ENCODE measurements at regions not wholly inside any gene's neighbourhood (a gene's known extent, or its start where the extent isn't known, plus 50 kb on each side); places are given as distances from the start of the nearest gene placed in this dataset.

DNA sequence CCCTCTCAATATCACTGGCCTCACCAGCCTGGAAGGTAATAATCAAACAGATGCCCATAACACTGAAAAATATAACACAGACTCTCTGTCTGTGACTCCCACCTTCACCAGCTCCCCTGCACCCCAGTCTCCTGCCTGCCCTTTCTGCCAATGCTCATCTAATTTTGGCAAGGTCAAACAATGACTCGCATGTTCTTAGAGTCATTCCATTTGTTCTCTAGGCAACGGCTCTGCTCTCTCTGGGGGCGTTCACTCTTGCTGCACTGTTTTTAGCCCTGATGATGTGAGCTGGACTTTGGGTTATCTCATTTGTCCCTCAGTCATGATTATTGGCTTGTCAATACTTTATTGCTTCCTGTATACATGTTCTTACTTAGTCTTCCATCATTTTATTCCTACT is 691.8 kb downstream of the FLRT2 start:
- POLR2A ChIA-PET: no interaction called here
- Histone ChIP-seq H3K4me3 (ENCODE audit: control insufficient read depth in 1 of 7, extremely low read depth in 1 of 7, insufficient read depth in 4 of 7, low read depth in 2 of 7, low read length in 6 of 7) (no peak overlapping the region), H3K27me3 (replicated peaks in 2 of 5; ENCODE audit: control insufficient read depth in 4 of 5, insufficient read depth in 5 of 5, low read length in 4 of 5) (no peaks in the 10 kb centered on the region), H3K27ac (ENCODE audit: insufficient read depth in 1 of 2, low read depth in 1 of 2, low read length in 2 of 2, poor library complexity in 1 of 2, severe bottlenecking in 2 of 2) (no peak overlapping the region), H3K9me3 (ENCODE audit: control extremely low read depth in 1 of 5, control insufficient read depth in 4 of 5, insufficient read depth in 2 of 5, low read depth in 1 of 5, low read length in 4 of 5) (no peaks in the 10 kb centered on the region), H3K36me3 (ENCODE audit: control insufficient read depth in 4 of 4, insufficient read depth in 4 of 4, low read length in 3 of 4) (no peaks in the 10 kb centered on the region), H3K4me1 (ENCODE audit: control extremely low read depth in 1 of 4, control insufficient read depth in 4 of 4, insufficient read depth in 4 of 4, low read length in 3 of 4) (peaks cover 0 to 21% (median 2%) of the 10 kb centered on the region in 4 experiments)
- no peak for DNase-seq
- WGBS (ENCODE audit: insufficient coverage): 82% methylated on average over 3 of the region's 3 CpGs
- CTCF ChIA-PET: interaction anchor here (2.1 kb wide), 1 partner anchor 9 kb away, joined by 6 read pairs; no protein-coding TSS in a partner anchor

DNA sequence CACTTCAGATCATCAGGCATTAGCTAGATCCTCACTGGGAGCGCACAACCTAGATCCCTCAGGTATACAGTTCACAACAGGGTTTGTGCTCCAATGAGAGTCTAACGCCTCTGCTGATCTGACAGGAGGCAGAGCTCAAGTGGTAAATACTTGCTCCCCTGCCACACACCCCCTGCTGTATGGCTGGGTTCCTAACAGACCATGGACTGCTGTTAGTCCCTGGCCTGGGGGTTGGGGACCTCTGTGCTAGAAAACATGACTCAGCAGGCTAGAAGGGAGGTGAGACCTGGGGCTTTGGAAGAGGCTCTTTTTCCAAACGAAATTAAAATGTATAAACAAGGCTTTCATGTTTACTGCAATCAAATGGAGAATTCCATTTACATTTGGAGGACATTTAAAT is 691.1 kb downstream of the FLRT2 start:
- 94% methylated on average over 2 of the region's 3 CpGs for WGBS (ENCODE audit: insufficient coverage)

DNA sequence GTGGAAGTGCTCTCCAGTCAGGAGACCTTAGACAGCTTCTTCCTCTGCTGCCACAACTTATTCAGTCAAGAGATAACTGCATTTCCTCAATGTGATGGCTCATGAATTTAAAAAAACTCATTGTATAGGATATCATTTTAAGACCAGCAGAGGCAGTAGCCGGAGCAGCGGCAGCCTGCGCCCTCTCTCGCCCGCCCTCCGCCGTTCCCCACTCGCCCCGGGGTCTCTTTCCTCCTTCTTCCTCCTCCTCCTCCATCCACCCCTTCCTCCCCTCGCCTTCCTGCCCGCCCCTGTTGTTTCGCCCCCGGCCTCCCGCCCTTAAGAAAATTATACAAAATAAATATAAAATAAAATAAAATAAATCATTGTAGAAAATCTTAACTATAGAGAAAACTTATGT is 687.6 kb downstream of the FLRT2 start:
- Histone ChIP-seq H3K27me3 (replicated peaks in 2 of 5; ENCODE audit: control insufficient read depth in 4 of 5, insufficient read depth in 5 of 5, low read length in 4 of 5) (no peaks in the 10 kb centered on the region), H3K27ac (ENCODE audit: insufficient read depth in 1 of 2, low read depth in 1 of 2, low read length in 2 of 2, poor library complexity in 1 of 2, severe bottlenecking in 2 of 2) (no peak overlapping the region), H3K9me3 (ENCODE audit: control extremely low read depth in 1 of 5, control insufficient read depth in 4 of 5, insufficient read depth in 2 of 5, low read depth in 1 of 5, low read length in 4 of 5) (no peaks in the 10 kb centered on the region), H3K4me3 (ENCODE audit: control insufficient read depth in 1 of 7, extremely low read depth in 1 of 7, insufficient read depth in 4 of 7, low read depth in 2 of 7, low read length in 6 of 7) (no peak overlapping the region), H3K36me3 (ENCODE audit: control insufficient read depth in 4 of 4, insufficient read depth in 4 of 4, low read length in 3 of 4) (no peaks in the 10 kb centered on the region), H3K4me1 (ENCODE audit: control extremely low read depth in 1 of 4, control insufficient read depth in 4 of 4, insufficient read depth in 4 of 4, low read length in 3 of 4) (peaks cover 0 to 11% (median 0%) of the 10 kb centered on the region in 4 experiments)
- DNase-seq: no peak
- POLR2A ChIA-PET: no interaction called here
- CTCF ChIA-PET: no interaction called here
- WGBS (ENCODE audit: insufficient coverage): 89% methylated on average over 6 of the region's 14 CpGs

More for the DNA sequence above, 691.1 kb downstream of the FLRT2 start:
- Histone ChIP-seq H3K4me1 (ENCODE audit: control extremely low read depth in 1 of 4, control insufficient read depth in 4 of 4, insufficient read depth in 4 of 4, low read length in 3 of 4) (peaks cover 0 to 20% (median 2%) of the 10 kb centered on the region in 4 experiments), H3K27me3 (replicated peaks in 2 of 5; ENCODE audit: control insufficient read depth in 4 of 5, insufficient read depth in 5 of 5, low read length in 4 of 5) (no peaks in the 10 kb centered on the region), H3K27ac (ENCODE audit: insufficient read depth in 1 of 2, low read depth in 1 of 2, low read length in 2 of 2, poor library complexity in 1 of 2, severe bottlenecking in 2 of 2) (no peak overlapping the region), H3K4me3 (ENCODE audit: control insufficient read depth in 1 of 7, extremely low read depth in 1 of 7, insufficient read depth in 4 of 7, low read depth in 2 of 7, low read length in 6 of 7) (no peak overlapping the region), H3K9me3 (ENCODE audit: control extremely low read depth in 1 of 5, control insufficient read depth in 4 of 5, insufficient read depth in 2 of 5, low read depth in 1 of 5, low read length in 4 of 5) (no peaks in the 10 kb centered on the region), H3K36me3 (ENCODE audit: control insufficient read depth in 4 of 4, insufficient read depth in 4 of 4, low read length in 3 of 4) (no peaks in the 10 kb centered on the region)
- no peak for DNase-seq
- ChIA-PET CTCF (interaction anchor here (2.1 kb wide), 1 partner anchor 10 kb away, joined by 6 read pairs; no protein-coding TSS in a partner anchor), POLR2A (no interaction called here)

DNA sequence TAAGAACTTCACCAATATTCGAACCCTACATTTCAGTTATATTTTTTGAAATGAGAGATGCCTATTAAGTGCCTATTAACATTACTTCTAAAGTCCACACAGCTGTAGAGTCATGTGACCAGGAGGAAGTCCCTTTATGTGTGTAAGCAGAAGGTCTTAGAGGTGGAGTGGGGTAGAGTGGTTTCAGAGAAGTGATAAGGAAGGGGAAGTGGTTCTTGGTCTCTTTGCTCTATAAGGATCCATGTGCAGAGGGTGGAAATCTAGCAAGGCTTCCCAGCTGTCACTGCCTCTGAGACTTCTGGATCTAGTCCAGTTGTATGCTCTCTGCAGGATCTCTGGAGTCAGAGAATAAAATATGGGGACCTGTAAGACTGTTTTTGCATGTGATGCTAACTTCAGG is 673.9 kb downstream of the FLRT2 start:
- no peaks in the 10 kb centered on the region for H3K36me3 ChIP-seq (ENCODE audit: control insufficient read depth in 4 of 4, insufficient read depth in 4 of 4, low read length in 3 of 4)
- CTCF ChIA-PET: no interaction called here
- POLR2A ChIA-PET: no interaction called here
- H3K4me3 ChIP-seq (ENCODE audit: control insufficient read depth in 1 of 7, extremely low read depth in 1 of 7, insufficient read depth in 4 of 7, low read depth in 2 of 7, low read length in 6 of 7): no peak overlapping the region
- H3K4me1 ChIP-seq (ENCODE audit: control extremely low read depth in 1 of 4, control insufficient read depth in 4 of 4, insufficient read depth in 4 of 4, low read length in 3 of 4): peaks cover 0 to 15% (median 2%) of the 10 kb centered on the region in 4 experiments
- H3K27me3 ChIP-seq (replicated peaks in 2 of 5; ENCODE audit: control insufficient read depth in 4 of 5, insufficient read depth in 5 of 5, low read length in 4 of 5): no peaks in the 10 kb centered on the region
- no peak overlapping the region for H3K27ac ChIP-seq (ENCODE audit: insufficient read depth in 1 of 2, low read depth in 1 of 2, low read length in 2 of 2, poor library complexity in 1 of 2, severe bottlenecking in 2 of 2)
- peak; percentile 46 to 89 (median 85) for DNase-seq
- peaks cover 0 to 13% (median 0%) of the 10 kb centered on the region in 5 experiments for H3K9me3 ChIP-seq (ENCODE audit: control extremely low read depth in 1 of 5, control insufficient read depth in 4 of 5, insufficient read depth in 2 of 5, low read depth in 1 of 5, low read length in 4 of 5)
- WGBS (ENCODE audit: insufficient coverage): no CpG with 5 or more reads among the region's 1 CpG

DNA sequence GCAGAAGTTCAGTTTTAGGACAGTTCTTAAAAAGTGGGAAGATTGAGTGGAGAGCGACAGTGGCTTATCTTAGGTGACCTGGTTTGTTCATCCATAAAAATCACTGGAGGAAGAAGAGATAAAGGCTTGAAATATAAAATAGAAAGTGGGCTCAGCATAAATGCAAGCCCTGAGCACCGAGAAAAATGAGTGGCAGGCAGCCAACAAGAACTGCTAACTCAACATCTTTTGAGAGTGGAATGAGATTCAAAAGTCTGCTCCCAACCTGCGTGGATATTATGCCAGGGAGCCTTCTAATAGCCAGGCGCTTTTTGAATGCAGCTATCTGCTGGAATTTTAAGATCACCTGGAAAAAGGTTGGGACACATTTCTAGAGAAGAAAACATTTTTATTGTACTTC is 666.5 kb downstream of the FLRT2 start:
- Histone ChIP-seq H3K4me1 (ENCODE audit: control extremely low read depth in 1 of 4, control insufficient read depth in 4 of 4, insufficient read depth in 4 of 4, low read length in 3 of 4) (no peaks in the 10 kb centered on the region), H3K27me3 (replicated peaks in 2 of 5; ENCODE audit: control insufficient read depth in 4 of 5, insufficient read depth in 5 of 5, low read length in 4 of 5) (no peaks in the 10 kb centered on the region), H3K4me3 (ENCODE audit: control insufficient read depth in 1 of 7, extremely low read depth in 1 of 7, insufficient read depth in 4 of 7, low read depth in 2 of 7, low read length in 6 of 7) (no peak overlapping the region), H3K9me3 (ENCODE audit: control extremely low read depth in 1 of 5, control insufficient read depth in 4 of 5, insufficient read depth in 2 of 5, low read depth in 1 of 5, low read length in 4 of 5) (peaks cover 0 to 6% (median 0%) of the 10 kb centered on the region in 5 experiments), H3K27ac (ENCODE audit: insufficient read depth in 1 of 2, low read depth in 1 of 2, low read length in 2 of 2, poor library complexity in 1 of 2, severe bottlenecking in 2 of 2) (no peak overlapping the region), H3K36me3 (ENCODE audit: control insufficient read depth in 4 of 4, insufficient read depth in 4 of 4, low read length in 3 of 4) (no peaks in the 10 kb centered on the region)
- ChIA-PET POLR2A (no interaction called here), CTCF (no interaction called here)
- no peak for DNase-seq
- WGBS (ENCODE audit: insufficient coverage): 65% methylated on average over 4 of the region's 4 CpGs

DNA sequence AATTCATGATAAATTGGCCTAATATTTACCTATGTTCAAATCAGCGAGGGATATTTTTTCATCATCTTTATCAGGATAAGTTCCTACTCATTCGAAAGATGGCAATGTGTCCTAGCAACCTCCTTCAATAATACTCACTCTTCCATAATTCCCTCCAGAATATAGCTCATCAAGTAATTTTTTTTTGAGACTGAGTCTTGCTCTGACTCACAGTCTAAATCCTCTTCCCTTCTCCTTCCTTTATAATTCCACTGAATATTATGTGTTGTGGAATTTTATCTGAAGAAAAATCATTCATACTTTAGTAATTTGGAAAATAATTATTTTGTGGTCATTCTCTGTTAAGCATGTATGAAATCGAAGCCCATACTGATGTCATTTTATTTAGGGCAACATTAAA is 663.8 kb downstream of the FLRT2 start:
- Histone ChIP-seq H3K4me1 (ENCODE audit: control extremely low read depth in 1 of 4, control insufficient read depth in 4 of 4, insufficient read depth in 4 of 4, low read length in 3 of 4) (no peaks in the 10 kb centered on the region), H3K27ac (ENCODE audit: insufficient read depth in 1 of 2, low read depth in 1 of 2, low read length in 2 of 2, poor library complexity in 1 of 2, severe bottlenecking in 2 of 2) (no peak overlapping the region), H3K9me3 (ENCODE audit: control extremely low read depth in 1 of 5, control insufficient read depth in 4 of 5, insufficient read depth in 2 of 5, low read depth in 1 of 5, low read length in 4 of 5) (peaks cover 0 to 2% (median 0%) of the 10 kb centered on the region in 5 experiments), H3K4me3 (ENCODE audit: control insufficient read depth in 1 of 7, extremely low read depth in 1 of 7, insufficient read depth in 4 of 7, low read depth in 2 of 7, low read length in 6 of 7) (no peak overlapping the region), H3K36me3 (ENCODE audit: control insufficient read depth in 4 of 4, insufficient read depth in 4 of 4, low read length in 3 of 4) (no peaks in the 10 kb centered on the region), H3K27me3 (replicated peaks in 2 of 5; ENCODE audit: control insufficient read depth in 4 of 5, insufficient read depth in 5 of 5, low read length in 4 of 5) (no peaks in the 10 kb centered on the region)
- 88% methylated on average over 2 of the region's 3 CpGs for WGBS (ENCODE audit: insufficient coverage)
- CTCF ChIA-PET: no interaction called here
- POLR2A ChIA-PET: no interaction called here
- DNase-seq: no peak

DNA sequence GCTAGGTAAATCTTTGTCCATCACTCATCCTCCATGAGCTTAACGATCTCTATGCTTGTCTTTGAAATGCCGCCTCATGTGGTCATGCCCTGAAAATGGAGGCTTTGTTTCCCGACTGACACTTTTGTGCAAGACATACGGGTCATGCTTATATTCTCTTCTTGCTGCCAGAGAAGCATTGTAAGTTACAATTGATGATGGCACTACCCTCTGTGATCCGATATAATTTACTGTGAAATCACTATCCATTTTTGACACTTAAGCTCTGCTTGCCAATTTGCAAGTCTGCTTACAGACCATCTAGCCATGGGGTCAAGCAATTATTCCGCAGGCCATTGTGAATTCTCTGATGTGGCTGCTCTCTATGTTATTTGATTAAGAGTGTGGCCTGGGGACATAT is 650.0 kb downstream of the FLRT2 start:
- ChIA-PET CTCF (no interaction called here), POLR2A (no interaction called here)
- no peaks in the 10 kb centered on the region for H3K9me3 ChIP-seq (ENCODE audit: control extremely low read depth in 1 of 5, control insufficient read depth in 4 of 5, insufficient read depth in 2 of 5, low read depth in 1 of 5, low read length in 4 of 5)
- H3K4me3 ChIP-seq (ENCODE audit: control insufficient read depth in 1 of 7, extremely low read depth in 1 of 7, insufficient read depth in 4 of 7, low read depth in 2 of 7, low read length in 6 of 7): no peak overlapping the region
- no peaks in the 10 kb centered on the region for H3K27me3 ChIP-seq (replicated peaks in 2 of 5; ENCODE audit: control insufficient read depth in 4 of 5, insufficient read depth in 5 of 5, low read length in 4 of 5)
- H3K27ac ChIP-seq (ENCODE audit: insufficient read depth in 1 of 2, low read depth in 1 of 2, low read length in 2 of 2, poor library complexity in 1 of 2, severe bottlenecking in 2 of 2): no peak overlapping the region
- H3K36me3 ChIP-seq (ENCODE audit: control insufficient read depth in 4 of 4, insufficient read depth in 4 of 4, low read length in 3 of 4): no peaks in the 10 kb centered on the region
- WGBS (ENCODE audit: insufficient coverage): 98% methylated on average over 5 of the region's 6 CpGs
- DNase-seq: no peak
- no peaks in the 10 kb centered on the region for H3K4me1 ChIP-seq (ENCODE audit: control extremely low read depth in 1 of 4, control insufficient read depth in 4 of 4, insufficient read depth in 4 of 4, low read length in 3 of 4)

Measured in common myeloid progenitor, CD34-positive (primary cell).